Mesothelial cell of epicardium (in vitro differentiated cells): ENCODE measurements at regions not wholly inside any gene's neighbourhood (a gene's known extent, or its start where the extent isn't known, plus 50 kb on each side); places are given as distances from the start of the nearest gene placed in this dataset.

ENCODE experiments used
- DNase-seq, 2 experiments: peaks; one replicate each; pipeline ENCODE4 v3.0.0; 2021; ENCODE audit warnings: low spot score in 2 of 2; ENCODE audit not compliant: unreplicated experiment in 2 of 2
- H3K27ac Mint-ChIP-seq: 2 replicates; pipeline ENCODE4 v1.8.0; 2021; ENCODE audit warnings: mixed read lengths
- H3K27me3 Mint-ChIP-seq: 2 replicates; pipeline ENCODE4 v1.8.0; 2021; ENCODE audit warnings: low read depth, mixed read lengths
- H3K36me3 Mint-ChIP-seq: 2 replicates; pipeline ENCODE4 v1.8.0; 2021; ENCODE audit warnings: mixed read lengths
- H3K4me1 Mint-ChIP-seq: 2 replicates; pipeline ENCODE4 v1.8.0; 2021; ENCODE audit warnings: mixed read lengths
- H3K4me3 Mint-ChIP-seq: 2 replicates; pipeline ENCODE4 v1.8.0; 2021; ENCODE audit warnings: mild to moderate bottlenecking, moderate library complexity, mixed read lengths
- H3K9me3 Mint-ChIP-seq: 2 replicates; pipeline ENCODE4 v1.8.0; 2021; ENCODE audit warnings: mixed read lengths
- TF ChIP-seq, protein P1 (sequence below): fragments of 200-600 bp; sonication (generic); IDR thresholded peaks from one replicate; pipeline ENCODE4 v1.5.0; 2021; ENCODE audit warnings: antibody characterized with exemption; ENCODE audit not compliant: unreplicated experiment

- Mint-ChIP-seq H3K4me3 (no peak overlapping the region), H3K27ac (peak overlapping the region; percentile 26), H3K9me3 (no peaks in the 10 kb centered on the region), H3K4me1 (peaks cover 60% of the 10 kb centered on the region), H3K27me3 (no peaks in the 10 kb centered on the region), H3K36me3 (no peaks in the 10 kb centered on the region)
- no peak for DNase-seq
- TF ChIP-seq, protein P1, sequence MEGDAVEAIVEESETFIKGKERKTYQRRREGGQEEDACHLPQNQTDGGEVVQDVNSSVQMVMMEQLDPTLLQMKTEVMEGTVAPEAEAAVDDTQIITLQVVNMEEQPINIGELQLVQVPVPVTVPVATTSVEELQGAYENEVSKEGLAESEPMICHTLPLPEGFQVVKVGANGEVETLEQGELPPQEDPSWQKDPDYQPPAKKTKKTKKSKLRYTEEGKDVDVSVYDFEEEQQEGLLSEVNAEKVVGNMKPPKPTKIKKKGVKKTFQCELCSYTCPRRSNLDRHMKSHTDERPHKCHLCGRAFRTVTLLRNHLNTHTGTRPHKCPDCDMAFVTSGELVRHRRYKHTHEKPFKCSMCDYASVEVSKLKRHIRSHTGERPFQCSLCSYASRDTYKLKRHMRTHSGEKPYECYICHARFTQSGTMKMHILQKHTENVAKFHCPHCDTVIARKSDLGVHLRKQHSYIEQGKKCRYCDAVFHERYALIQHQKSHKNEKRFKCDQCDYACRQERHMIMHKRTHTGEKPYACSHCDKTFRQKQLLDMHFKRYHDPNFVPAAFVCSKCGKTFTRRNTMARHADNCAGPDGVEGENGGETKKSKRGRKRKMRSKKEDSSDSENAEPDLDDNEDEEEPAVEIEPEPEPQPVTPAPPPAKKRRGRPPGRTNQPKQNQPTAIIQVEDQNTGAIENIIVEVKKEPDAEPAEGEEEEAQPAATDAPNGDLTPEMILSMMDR: no peak
Measured at GRCh38 chr9:129454467-129455067, 166.3 kb downstream of the C9orf50 start.

DNA sequence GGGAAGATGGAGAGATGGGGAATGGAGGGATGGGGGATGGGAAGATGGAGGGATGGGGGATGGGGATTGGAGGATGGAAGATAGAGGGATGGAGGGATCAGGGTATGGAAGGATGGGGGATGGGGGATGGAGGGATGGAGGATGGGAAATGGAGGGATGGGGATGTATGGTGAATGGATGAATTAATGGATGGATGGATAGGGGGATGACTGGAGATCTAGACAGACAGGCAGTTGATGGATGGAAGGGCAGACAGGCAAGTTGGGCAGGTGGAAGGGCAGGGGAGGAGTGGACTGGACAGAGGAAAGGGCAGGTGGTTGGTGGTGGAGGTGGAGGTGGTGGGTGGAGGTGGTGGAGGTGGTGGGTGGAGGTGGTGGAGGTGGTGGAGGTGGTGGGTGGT, 167.2 kb downstream of the C9orf50 start:
- H3K27ac Mint-ChIP-seq: no peak overlapping the region
- peaks cover 54% of the 10 kb centered on the region for H3K4me1 Mint-ChIP-seq
- no peaks in the 10 kb centered on the region for H3K36me3 Mint-ChIP-seq
- TF ChIP-seq, protein P1: no peak
- H3K27me3 Mint-ChIP-seq: no peaks in the 10 kb centered on the region
- no peak overlapping the region for H3K4me3 Mint-ChIP-seq
- H3K9me3 Mint-ChIP-seq: no peaks in the 10 kb centered on the region
- DNase-seq: no peak

DNA sequence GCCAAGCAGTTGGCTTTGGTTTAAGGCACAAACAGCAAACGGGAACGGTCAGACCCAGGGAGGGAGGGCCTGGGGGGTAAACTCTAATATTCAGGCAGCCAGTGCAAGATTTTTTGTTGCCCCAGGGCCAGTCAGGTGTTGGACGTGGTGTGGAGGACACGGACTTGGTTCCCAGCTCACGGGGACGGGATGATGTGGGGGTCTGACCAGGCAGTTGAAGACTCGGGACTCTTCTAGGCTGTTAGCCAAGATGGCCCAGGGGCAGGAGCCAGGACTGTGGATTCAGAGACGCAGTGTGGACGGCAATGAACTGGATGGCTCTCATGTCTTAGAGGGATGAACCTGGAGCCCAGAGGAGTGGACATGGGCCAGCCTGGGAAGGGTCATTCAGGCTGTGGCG, 169.2 kb downstream of the C9orf50 start:
- TF ChIP-seq, protein P1: no peak
- Mint-ChIP-seq H3K4me3 (no peak overlapping the region), H3K36me3 (no peaks in the 10 kb centered on the region), H3K27ac (peak overlapping the region; percentile 87), H3K9me3 (no peaks in the 10 kb centered on the region), H3K27me3 (no peaks in the 10 kb centered on the region), H3K4me1 (peaks cover 46% of the 10 kb centered on the region)
- no peak for DNase-seq

DNA sequence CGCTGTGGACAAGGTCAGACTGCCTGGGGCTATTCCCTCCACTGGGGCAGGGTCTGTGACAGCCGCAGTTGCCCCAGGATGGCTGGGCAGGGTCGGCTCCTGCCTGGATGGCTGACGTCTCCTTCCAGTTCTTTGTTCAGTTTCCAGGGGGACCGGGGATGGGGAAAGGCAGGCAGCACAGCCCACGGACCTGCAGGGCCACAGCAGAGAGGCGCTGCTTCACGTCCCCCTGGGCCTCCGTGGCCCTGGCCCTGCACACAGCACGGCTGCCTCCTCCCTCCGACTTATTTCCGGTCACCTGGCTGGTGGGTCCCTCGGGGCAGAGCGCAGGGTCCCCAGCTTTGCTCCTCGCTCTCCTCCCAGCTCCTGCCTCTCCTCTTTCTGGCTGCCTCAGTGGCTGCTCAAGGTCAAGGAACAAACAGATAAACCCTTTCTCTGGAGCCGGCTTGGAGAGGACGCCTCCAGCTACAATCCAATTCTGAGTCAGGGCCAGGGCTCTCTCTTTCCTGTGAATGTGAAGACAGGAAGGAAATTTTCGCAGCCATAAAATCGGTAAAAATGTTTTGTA, 169.7 kb downstream of the C9orf50 start:
- peak overlapping the region; percentile 87 for H3K27ac Mint-ChIP-seq
- no peaks in the 10 kb centered on the region for H3K27me3 Mint-ChIP-seq
- H3K4me1 Mint-ChIP-seq: peaks cover 41% of the 10 kb centered on the region
- TF ChIP-seq, protein P1: no peak
- H3K4me3 Mint-ChIP-seq: no peak overlapping the region
- no peak for DNase-seq
- H3K9me3 Mint-ChIP-seq: no peaks in the 10 kb centered on the region
- no peaks in the 10 kb centered on the region for H3K36me3 Mint-ChIP-seq

DNA sequence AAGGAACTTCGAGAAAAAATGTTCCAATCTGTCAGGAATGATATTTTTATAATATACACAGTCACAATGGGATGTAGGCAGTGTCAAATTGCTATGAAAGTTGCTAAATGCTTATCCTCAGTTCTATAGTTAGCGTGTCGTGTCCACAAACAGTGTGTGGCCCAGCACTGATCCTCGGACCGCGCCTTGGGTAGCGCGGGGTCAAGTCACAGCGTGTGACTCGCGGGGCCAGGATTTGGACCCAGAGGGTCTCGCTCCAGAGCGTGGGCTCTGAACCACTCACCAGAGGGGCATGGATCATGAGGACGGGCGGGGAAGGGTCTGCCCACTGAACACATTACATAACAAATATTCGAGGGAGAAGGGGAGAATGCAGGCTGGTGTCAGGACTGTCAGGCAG, 171.8 kb downstream of the C9orf50 start:
- no peak for DNase-seq
- H3K27me3 Mint-ChIP-seq: no peaks in the 10 kb centered on the region
- H3K27ac Mint-ChIP-seq: no peak overlapping the region
- H3K9me3 Mint-ChIP-seq: no peaks in the 10 kb centered on the region
- H3K4me3 Mint-ChIP-seq: no peak overlapping the region
- TF ChIP-seq, protein P1: no peak
- no peaks in the 10 kb centered on the region for H3K36me3 Mint-ChIP-seq
- H3K4me1 Mint-ChIP-seq: peaks cover 29% of the 10 kb centered on the region
